PC-9 (cell line): ENCODE measurements at regions not wholly inside any gene's neighbourhood (a gene's known extent, or its start where the extent isn't known, plus 50 kb on each side); places are given as distances from the start of the nearest gene placed in this dataset.
A peak's percentile ranks its signal among the peaks of the same experiment; 100 is the strongest.

ENCODE experiments used
- BruUV-seq: library from RNA; stranded (reverse); fragments of 400-500 nt; replicated peaks from 2 replicates; lab custom pipeline; 2021; lab: Mats Ljungman, UMichigan
- CTCF ChIA-PET: fragments of 300-600 bp; sonication (Branson Sonifier 250); formaldehyde crosslinking; loops from one replicate; lab custom pipeline; 2022; ENCODE audit warnings: antibody characterized with exemption; lab: Charles Lee
- POLR2A ChIA-PET: fragments of 300-600 bp; sonication (Branson Sonifier 250); formaldehyde crosslinking; loops from one replicate; lab custom pipeline; 2022; ENCODE audit warnings: antibody characterized with exemption; ENCODE audit not compliant: unreplicated experiment; lab: Charles Lee
- DNase-seq, 2 experiments: peaks; one replicate each; pipeline versions ENCODE4 v3.0.0 to v3.0.0-alpha.2; 2015 to 2022; ENCODE audit warnings: mixed read lengths in 1 of 2
- H2AFZ ChIP-seq: fragments of 200-600 bp; sonication (generic); 2 replicates; pipeline ENCODE4 v1.8.1; 2017; ENCODE audit warnings: antibody characterized with exemption
- H3F3A ChIP-seq: fragments of 200-600 bp; sonication (generic); 2 replicates; pipeline ENCODE4 v1.8.1; 2017; ENCODE audit warnings: antibody characterized with exemption, mild to moderate bottlenecking, low read depth; ENCODE audit not compliant: insufficient read depth
- H3K27ac ChIP-seq: fragments of 200-600 bp; sonication (generic); 2 replicates; pipeline ENCODE4 v1.6.1; 2016; ENCODE audit warnings: mixed run types
- H3K27me3 ChIP-seq: fragments of 200-600 bp; sonication (generic); 2 replicates; pipeline ENCODE4 v1.6.1; 2016; ENCODE audit warnings: low read depth, mixed run types; ENCODE audit not compliant: insufficient read depth
- H3K36me3 ChIP-seq: fragments of 200-600 bp; sonication (generic); 2 replicates; pipeline ENCODE4 v1.6.1; 2016; ENCODE audit warnings: low read depth, mixed run types
- H3K4me1 ChIP-seq: fragments of 200-600 bp; sonication (generic); replicated peaks from 2 replicates; pipeline ENCODE4 v1.6.1; 2016; ENCODE audit warnings: mixed run types; ENCODE audit not compliant: insufficient read depth
- H3K4me2 ChIP-seq: fragments of 200-600 bp; sonication (generic); 2 replicates; pipeline ENCODE4 v1.6.1; 2017; ENCODE audit warnings: mixed run types
- H3K4me3 ChIP-seq: fragments of 200-600 bp; sonication (generic); 2 replicates; pipeline ENCODE4 v1.6.1; 2016; ENCODE audit warnings: mixed run types
- H3K79me2 ChIP-seq: fragments of 200-600 bp; sonication (generic); 2 replicates; pipeline ENCODE4 v1.6.1; 2017; ENCODE audit warnings: low read depth, mixed run types
- H3K9me2 ChIP-seq: fragments of 200-600 bp; sonication (generic); 2 replicates; pipeline ENCODE4 v1.8.1; 2017; ENCODE audit warnings: mild to moderate bottlenecking; ENCODE audit not compliant: insufficient read depth
- H3K9me3 ChIP-seq: fragments of 200-600 bp; sonication (generic); 2 replicates; pipeline ENCODE4 v1.8.1; 2016; ENCODE audit warnings: low read depth; ENCODE audit not compliant: insufficient read depth
- H4K20me1 ChIP-seq: fragments of 200-600 bp; sonication (generic); 2 replicates; pipeline ENCODE4 v1.8.1; 2017; ENCODE audit not compliant: insufficient read depth
- EZH2 ChIP-seq: fragments of 200-600 bp; sonication (generic); IDR thresholded peaks from 2 replicates; pipeline ENCODE4 v1.8.0; 2017; ENCODE audit warnings: antibody characterized with exemption, low read depth
- intact Hi-C: fragments of 100-400 bp; cut with micrococcal nuclease; formaldehyde crosslinking; loops from one replicate; pipeline ENCODE4 v1.10.0; 2022; ENCODE audit not compliant: unreplicated experiment
- TF ChIP-seq, protein P1 (sequence below): fragments of 200-600 bp; sonication (generic); conservative IDR thresholded peaks from 2 replicates; pipeline ENCODE4 v1.6.1; 2017; ENCODE audit warnings: mixed run types, antibody characterized with exemption, mild to moderate bottlenecking, moderate library complexity

GRCh38 chr22:34973016-34973415 is 92.9 kb upstream of the ISX start:
- DNase-seq = no peak
- Histone ChIP-seq H2AFZ (no peak overlapping the region), H3K27me3 (peaks cover 61% of the 10 kb centered on the region), H3K27ac (no peak overlapping the region), H3F3A (no peaks in the 10 kb centered on the region), H3K4me2 (no peak overlapping the region), H4K20me1 (no peaks in the 10 kb centered on the region), H3K4me1 (no peaks in the 10 kb centered on the region), H3K79me2 (no peaks in the 10 kb centered on the region), H3K9me3 (no peaks in the 10 kb centered on the region), H3K36me3 (no peaks in the 10 kb centered on the region), H3K4me3 (no peak overlapping the region), H3K9me2 (no peaks in the 10 kb centered on the region)
- no TSS peak for BruUV-seq
- TF ChIP-seq, protein P1, sequence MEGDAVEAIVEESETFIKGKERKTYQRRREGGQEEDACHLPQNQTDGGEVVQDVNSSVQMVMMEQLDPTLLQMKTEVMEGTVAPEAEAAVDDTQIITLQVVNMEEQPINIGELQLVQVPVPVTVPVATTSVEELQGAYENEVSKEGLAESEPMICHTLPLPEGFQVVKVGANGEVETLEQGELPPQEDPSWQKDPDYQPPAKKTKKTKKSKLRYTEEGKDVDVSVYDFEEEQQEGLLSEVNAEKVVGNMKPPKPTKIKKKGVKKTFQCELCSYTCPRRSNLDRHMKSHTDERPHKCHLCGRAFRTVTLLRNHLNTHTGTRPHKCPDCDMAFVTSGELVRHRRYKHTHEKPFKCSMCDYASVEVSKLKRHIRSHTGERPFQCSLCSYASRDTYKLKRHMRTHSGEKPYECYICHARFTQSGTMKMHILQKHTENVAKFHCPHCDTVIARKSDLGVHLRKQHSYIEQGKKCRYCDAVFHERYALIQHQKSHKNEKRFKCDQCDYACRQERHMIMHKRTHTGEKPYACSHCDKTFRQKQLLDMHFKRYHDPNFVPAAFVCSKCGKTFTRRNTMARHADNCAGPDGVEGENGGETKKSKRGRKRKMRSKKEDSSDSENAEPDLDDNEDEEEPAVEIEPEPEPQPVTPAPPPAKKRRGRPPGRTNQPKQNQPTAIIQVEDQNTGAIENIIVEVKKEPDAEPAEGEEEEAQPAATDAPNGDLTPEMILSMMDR = no peak
- no peak for TF ChIP-seq EZH2
- CTCF ChIA-PET = no interaction called here
- intact Hi-C loops = no loop called here
- POLR2A ChIA-PET = no interaction called here

DNA sequence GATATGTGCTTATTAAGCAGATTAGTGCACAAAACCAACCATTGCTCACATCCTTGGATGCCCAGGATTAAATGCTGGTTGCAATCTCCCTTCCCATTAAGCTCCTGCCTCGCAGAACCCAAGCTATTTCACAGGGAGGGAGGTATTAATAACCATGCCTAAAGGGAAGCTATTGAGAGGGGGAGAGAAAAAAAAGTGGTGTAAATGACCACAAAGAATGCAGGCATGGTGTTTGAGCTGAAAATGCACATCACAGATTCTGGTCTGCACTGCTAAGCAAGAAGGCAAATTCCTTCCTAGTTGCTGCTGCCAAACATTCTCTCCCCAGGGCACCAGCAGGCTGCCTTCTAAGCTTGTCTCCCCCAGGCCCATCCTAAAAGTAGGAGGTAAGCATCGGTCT is 92.0 kb upstream of the ISX start:
- intact Hi-C loops = no loop called here
- no peak for TF ChIP-seq EZH2
- TF ChIP-seq, protein P1 = no peak
- no peaks in the 10 kb centered on the region for H3K79me2 ChIP-seq
- no peak for DNase-seq
- no TSS peak for BruUV-seq
- H3K4me1 ChIP-seq = no peaks in the 10 kb centered on the region
- no peak overlapping the region for H3K4me3 ChIP-seq
- no peaks in the 10 kb centered on the region for H3K9me3 ChIP-seq
- POLR2A ChIA-PET = no interaction called here
- no peaks in the 10 kb centered on the region for H3F3A ChIP-seq
- no peaks in the 10 kb centered on the region for H3K36me3 ChIP-seq
- no peak overlapping the region for H2AFZ ChIP-seq
- no peaks in the 10 kb centered on the region for H4K20me1 ChIP-seq
- no peak overlapping the region for H3K4me2 ChIP-seq
- CTCF ChIA-PET = no interaction called here
- H3K27ac ChIP-seq = no peak overlapping the region
- peaks cover 52% of the 10 kb centered on the region for H3K27me3 ChIP-seq
- H3K9me2 ChIP-seq = no peaks in the 10 kb centered on the region

DNA sequence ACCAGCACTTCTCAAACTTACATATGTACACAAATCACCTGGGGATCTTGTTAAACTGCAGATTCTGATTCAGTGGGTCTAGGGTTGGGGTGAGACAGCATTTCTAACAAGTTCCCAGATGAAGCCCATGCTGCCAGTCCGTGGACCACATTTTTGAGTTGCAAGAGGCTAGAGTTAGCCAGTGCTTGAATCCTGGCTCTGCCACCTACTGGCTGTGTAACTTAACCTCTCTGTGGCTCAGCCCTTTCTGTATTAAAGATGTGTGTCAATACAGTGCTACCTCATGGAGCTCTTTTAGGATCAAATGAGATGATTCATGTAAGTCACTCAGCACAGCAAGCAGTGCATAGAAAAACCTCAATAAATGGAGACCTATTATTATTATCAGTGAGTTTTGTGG is 90.2 kb upstream of the ISX start:
- Histone ChIP-seq H3K9me2 (no peaks in the 10 kb centered on the region), H3K4me1 (no peaks in the 10 kb centered on the region), H3K27me3 (peaks cover 37% of the 10 kb centered on the region), H3K27ac (no peak overlapping the region), H3F3A (no peaks in the 10 kb centered on the region), H3K79me2 (no peaks in the 10 kb centered on the region), H4K20me1 (no peaks in the 10 kb centered on the region), H3K4me3 (no peak overlapping the region), H3K4me2 (no peak overlapping the region), H3K9me3 (no peaks in the 10 kb centered on the region), H2AFZ (no peak overlapping the region), H3K36me3 (no peaks in the 10 kb centered on the region)
- POLR2A ChIA-PET = no interaction called here
- DNase-seq = no peak
- intact Hi-C loops = no loop called here
- no peak for TF ChIP-seq EZH2
- TF ChIP-seq, protein P1 = peak; percentile 28; the same call in 1 of the 2 replicates
- CTCF ChIA-PET = no interaction called here
- BruUV-seq = no TSS peak
